CD1c-positive myeloid dendritic cell (primary cell): ENCODE measurements at regions not wholly inside any gene's neighbourhood (a gene's known extent, or its start where the extent isn't known, plus 50 kb on each side); places are given as distances from the start of the nearest gene placed in this dataset.
"Not testable (repeated sequence)": the region's sequence is repeated elsewhere in the genome, so short reads cannot be mapped to it uniquely, and the experiment has no call there.

Source experiments
- DNase-seq: peaks from one replicate; pipeline ENCODE4 v3.0.0-alpha.2; 2016; ENCODE audit errors: extremely low spot score

DNA sequence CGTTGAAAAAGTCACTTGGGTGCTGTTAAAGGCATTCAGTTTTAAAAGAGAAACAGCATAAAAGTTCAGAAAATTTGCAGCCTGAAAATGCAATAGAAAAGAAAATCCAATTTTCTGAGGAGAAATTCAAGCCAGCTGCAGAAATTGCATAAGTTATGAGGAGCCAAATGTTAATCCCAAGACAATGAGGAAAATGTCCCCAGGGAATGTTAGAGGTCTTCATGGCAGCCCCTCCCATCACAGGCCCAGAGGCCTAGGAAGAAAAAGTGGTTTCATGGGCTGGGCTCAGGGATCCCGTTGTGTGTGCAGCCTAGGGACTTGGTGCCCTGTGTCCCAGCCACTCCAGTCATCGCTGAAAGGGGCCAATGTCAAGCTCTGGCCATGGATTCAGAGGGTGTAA is 1055.6 kb downstream of the DIPK2A start:
- not testable (repeated sequence) for DNase-seq

DNA sequence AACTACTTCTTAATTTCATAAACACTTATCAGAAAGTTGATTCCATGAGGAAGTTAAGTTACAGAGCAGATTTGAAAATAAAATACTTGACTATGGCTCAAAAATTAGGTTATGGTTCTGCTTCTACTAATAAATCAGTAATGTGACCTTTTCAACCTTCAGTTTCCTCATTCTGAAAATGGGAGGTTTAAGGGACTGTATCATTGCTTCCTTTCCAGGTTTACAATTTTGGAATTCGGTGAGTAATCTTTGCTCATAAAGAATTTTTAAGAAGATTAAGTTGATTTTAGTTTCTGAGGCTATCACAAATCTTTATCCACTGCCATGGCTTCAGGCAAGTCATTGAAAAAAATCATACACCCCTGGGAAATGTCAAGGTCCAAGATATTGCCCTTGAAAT is 1061.2 kb downstream of the DIPK2A start:
- no peak for DNase-seq

DNA sequence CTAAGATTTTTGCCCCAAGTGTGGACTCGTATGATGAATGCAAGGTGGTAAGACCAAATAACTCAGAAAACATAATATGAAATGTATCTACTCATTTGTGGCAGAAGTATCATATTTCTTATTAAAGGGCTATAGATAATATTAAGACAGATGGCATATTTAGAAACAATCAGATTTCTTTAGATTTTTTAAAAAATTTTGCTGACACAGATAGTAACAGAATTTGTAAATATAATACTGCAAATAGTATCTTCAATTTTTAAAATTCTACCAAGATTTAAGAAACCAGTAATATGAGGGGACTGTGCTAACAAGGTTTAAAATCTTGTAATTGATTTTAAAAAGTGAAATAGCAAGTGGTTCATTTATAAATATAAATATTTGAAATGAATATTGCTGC is 1064.1 kb downstream of the DIPK2A start:
- no peak for DNase-seq

DNA sequence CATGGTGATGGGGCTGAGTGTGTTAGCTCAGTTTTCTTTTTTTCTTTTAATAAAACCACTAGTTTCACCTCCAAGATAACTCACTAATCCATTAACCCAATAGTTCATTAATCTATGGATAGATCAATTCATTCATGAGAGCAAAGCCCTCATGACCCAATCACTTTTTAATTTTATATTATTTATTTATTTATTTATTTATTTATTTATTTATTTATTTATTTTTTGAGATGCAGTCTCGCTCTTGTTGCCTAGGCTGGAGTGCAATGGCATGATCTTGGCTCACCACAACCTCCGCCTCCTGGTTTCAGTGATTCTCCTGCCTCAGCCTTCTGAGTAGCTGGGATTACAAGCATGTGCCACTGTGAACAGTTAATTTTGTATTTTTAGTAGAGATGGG is 1082.4 kb downstream of the DIPK2A start:
- not testable (repeated sequence) for DNase-seq

DNA sequence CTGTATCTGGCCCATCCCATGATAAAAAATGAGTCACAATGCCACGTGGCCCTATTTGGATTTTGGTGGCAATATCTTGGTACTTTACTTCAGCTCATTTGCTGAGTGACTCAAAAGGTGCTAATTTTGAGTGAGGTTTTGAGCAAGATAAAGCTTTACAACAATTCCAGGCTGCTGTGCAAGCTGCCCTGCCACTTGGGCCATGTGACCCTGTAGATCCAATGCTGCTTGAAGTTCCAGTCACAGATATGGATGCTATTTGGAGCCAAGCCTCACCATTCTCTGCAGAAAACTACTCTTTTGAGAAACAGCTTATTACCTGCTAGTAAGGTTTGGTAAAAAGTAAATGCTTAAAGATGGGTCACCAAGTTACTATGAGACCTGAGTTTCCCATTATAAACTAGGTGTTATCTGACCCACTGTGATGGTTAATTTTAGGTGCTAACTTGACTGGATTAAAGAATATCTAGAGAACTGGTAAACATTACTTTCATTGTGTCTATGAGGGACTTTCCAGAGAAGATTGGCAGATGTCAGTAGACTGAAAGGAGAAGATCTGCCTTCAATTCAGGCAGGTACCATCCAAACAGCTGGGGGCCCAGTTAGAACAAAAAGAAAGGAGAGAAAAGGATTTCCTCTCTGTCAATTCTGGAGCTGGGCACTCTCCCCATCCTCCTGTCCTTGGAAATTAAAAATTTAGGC is 1083.9 kb downstream of the DIPK2A start:
- no peak for DNase-seq

DNA sequence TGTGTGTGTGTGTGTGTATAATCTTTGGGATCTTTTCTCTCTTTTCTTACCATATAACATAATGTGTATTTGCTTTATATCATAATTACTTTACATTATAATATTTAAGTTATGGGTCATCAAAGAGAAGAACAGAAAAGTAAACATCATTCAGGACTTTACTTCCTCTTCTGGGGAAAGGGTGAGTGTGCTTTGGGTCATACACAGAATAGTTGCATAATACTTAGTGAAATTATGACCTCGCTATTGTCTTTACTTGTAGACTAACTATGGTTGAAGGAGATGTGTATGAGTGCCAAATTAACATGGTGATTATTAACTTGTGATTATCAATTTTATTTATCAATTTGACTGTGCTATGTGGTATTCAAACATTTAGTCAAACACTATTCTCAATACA is 1086.9 kb downstream of the DIPK2A start:
- DNase-seq: no peak

DNA sequence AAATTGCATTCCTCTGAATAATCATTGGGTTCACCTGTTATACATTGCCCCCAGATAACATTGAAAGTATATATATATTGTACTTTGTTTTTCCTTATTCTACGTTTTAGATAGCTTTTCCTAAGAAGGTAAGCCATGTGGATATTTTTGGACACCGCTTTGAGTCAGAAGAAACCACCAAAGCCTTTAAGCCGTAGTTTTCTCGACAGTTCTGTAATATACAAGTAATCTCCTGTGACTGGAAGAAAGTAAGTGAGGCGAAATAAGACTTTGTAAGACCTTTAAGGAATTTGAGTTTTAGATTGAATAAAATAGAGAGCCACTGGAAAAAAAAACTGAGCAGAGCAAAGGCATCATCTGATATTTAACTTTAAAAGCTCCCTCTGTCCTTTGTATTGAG is 1092.0 kb downstream of the DIPK2A start:
- DNase-seq: no peak

DNA sequence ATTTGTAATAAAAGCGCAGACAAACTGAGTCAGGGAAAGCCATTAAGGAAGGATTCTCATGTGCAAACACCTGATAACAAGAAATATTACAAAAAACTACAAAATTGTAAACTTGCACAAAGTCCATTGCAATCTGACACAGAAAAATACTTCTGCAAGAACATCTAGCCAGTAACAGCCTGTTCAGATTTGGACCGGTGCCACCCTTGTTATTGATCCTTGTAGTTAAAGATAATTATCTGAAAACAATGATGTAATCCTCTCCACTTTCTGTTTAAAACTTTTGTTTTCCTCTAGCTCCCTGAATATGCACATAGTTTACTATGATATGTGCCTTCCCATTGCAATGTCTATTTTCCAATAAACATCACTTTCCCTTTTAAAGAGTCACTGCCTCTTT is 1090.2 kb downstream of the PLOD2 start:
- no peak for DNase-seq

DNA sequence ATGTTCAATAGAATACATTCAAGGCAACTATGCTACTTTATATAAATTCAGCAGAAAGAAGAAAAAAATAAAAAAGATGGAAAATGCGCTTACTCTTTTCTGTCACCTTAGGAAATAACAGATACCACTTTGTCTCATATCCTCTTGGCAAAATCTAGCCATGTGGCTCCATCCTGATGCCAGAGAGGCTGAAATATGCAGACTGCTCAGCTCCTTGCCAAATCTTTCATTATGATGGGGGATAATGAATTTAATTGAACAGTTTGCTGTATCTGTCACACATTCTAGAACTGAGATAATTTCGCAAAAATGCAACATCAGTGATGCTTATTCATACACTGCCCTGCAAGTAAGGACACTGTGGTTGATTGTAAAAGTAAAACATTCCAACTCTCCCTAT is 1081.5 kb downstream of the PLOD2 start:
- DNase-seq: no peak

DNA sequence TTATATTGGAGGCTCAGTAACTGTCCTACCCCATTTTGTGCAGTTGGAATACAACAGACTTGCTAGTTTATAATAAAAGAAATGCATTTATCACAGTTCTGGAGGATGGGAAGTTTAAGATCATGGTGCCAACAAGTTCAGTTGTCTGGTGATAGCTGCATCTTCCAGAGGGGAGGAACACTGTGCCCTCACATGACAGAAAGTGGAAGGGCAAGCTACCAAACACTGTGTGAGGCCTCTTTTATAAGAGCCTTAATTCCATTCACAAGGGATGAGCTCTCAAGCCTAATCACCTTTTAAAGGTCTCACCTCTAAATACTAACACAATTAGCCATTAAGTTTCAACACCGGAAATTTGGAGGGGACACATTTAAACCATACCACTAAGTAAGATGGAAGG is 1073.9 kb downstream of the PLOD2 start:
- no peak for DNase-seq

DNA sequence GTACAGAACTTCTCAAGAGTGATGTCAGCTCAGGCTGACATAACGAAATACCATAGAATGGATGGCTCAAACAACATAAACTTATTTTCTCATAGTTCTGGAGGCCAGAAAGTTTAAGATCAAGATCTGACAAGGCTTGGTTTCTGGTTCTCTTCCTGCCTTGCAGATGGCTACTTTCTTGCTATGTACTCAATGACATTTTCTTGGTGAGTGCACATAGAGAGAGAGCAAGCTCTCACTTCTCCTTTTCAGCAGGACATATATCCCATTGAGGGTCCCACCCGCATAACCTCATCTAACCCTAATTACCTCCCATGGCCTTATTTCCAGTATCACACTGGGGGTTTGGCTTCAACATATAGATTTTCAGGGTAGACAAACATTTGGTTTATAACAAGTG is 1072.1 kb downstream of the PLOD2 start:
- DNase-seq: no peak

DNA sequence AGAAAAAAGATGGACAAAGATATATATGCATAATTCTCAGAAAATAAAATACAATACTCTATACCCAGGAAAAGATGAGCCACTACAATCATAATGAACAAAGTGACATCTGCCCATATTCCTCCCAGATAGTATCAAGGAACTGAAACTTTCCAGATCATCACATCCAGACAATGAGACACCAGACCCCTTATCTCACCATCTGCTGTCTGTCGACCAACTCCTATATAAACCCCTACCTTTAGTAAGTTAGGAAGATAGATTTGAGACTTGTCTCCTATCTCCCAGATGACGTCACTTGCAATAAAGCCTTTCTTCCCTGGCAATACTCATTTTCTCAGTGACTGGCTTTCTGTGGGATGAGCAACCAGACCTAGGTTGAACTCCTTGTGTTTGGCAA is 1071.6 kb downstream of the PLOD2 start:
- no peak for DNase-seq

DNA sequence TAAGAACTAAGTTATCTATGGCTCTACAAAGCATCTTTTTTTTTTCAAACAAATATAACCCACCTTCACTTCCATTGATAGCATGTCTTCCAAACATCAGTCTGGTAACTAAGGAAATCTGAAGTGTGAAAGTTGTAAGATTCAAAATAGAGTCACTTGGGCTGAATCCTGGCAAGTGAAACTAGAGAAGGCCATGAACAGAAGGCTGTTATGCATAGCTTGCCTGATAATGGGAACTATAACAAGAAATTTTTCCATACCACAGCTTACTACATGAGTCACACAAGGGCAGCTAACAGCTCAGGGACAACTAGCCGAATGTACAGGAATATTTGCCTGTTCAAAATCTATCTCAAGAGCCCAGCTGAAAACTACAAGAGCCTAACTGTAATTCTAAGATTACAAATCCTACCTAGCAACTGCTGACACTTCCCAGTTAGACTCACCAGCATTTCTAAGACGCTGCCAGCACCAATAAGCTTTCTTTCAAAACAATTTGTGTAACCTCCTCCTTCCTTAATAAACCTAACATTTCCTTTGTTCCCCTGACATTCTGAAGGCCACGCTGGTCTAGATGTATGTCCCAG is 1066.5 kb downstream of the PLOD2 start:
- peak; percentile 13 for DNase-seq

DNA sequence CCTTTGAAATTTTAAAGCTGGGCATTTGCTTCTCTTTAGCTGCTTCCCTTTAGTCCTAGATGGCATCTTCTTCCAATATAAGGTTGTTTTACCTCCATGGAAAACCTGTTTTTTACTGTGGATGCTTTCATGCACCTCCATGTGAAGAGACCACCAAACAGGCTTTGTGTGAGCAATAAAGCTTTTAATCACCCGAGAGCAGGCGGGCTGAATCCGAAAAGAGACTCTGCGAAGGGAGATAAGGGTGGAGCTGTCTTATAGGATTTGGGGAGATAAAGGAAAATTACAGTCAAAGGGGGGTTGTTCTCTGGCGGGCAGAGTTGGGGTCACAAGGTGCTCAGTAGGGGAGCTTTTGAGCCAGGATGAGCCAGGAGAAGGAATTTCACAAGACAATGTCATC is 1049.8 kb downstream of the PLOD2 start:
- DNase-seq: not testable (repeated sequence)

DNA sequence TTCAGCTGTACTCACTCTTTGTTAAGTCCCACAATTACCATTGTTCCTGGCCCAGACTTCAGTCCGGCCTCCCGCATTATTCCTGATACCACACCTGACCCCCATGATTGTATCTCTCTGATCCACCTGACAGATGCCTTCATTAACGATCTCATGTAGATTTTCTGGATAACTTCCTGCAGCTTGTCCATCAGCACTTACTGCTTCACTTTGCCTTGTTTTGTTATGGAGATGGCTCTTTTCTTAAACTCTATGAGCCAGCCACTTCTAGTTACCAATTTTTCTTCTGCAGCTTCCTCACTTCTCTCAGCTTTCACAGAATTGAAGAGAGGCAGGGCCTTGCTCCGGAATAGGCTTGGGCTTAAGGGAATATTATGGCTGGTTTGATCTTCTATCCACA is 1044.2 kb downstream of the PLOD2 start:
- DNase-seq: no peak

DNA sequence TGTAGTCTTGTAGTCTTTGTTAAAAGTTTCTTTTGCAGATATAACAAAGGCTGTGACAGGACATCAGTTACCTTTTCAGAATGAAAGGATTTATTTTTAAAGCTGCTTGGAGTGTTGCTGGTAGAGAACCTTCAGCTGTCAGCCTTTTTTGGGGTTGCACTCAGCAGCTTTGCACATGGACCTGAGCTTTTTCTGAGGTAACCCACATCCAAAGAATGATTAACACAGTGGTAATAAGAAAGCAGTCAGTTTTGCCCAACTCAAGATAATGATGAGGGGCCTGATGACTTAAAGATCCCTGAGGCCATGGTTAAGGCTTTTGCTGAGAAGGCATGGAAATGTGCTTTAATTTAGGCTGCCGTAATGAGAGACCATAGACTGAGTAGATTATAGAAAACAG is 1042.7 kb downstream of the PLOD2 start:
- no peak for DNase-seq

DNA sequence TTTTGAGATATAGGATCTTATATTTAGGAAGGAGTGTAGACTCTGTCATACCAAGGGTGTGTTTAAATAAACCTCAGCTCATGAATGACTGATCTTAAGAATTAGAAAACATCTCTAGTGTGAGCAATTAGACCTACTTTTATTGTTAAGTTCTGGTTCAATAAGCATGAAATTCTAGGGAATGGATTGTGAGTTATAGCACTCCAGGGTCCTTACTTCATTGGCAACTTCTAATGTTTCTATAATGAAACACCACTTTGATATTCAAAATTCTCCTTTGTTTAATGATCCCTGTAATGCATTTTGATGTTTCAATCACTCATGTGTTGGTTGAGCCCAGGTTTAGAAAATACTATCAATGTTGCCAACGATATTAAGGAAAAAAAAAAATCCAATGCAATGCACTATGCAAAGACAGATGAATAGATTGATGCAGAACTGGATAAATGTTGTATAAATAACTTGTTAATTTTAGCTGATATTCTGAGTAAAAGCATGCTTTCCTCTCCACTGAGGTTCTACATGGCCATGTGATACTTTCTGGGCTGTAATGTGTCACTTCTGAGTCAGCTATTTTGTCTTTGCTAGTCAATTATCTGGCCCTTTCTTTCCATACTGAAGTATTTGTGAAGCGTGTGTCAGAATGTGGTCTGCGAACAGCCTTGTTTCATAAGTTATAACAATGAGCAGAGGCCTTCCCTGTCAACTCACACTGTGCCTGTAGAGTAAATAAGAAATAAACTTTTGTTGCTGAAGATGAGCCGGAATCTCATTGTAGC is 1035.9 kb downstream of the PLOD2 start:
- DNase-seq: no peak

DNA sequence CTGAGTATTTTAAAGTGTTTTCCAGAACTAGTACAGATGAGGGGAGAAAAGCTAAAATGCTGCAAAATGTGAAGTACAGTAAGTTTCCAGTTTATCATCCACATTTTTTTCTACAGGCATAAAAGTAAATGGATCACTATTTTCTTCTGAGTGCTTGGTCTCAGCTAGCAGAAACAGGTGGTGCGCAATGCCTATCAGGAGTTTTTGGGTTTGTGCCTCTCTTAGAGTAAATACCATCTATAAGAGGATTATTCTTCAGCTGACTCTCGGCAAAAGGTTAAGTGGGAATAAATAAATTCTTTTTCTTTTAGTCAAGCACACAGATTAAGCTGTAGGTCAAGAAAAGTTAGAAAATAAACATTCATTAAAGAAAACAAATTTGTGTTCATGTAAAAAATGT is 1027.7 kb downstream of the PLOD2 start:
- DNase-seq: no peak

DNA sequence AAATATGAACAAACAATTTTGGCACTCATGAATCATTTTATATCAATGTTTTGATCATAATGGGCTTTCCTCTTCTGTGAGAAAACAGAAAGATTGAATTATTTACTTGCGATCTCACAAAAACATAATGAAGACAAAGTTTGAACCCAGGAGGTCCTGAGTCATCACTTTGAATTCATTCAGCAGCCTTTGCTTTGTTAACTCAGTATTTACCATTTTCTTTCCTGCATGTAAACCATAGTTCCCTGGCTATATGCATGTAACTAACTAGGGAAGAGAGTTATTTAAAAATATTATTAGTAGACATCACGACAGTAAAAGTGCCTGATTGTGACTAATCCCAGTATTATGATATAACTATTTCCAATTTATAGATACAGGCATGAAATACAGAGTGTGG is 1026.2 kb downstream of the PLOD2 start:
- no peak for DNase-seq

DNA sequence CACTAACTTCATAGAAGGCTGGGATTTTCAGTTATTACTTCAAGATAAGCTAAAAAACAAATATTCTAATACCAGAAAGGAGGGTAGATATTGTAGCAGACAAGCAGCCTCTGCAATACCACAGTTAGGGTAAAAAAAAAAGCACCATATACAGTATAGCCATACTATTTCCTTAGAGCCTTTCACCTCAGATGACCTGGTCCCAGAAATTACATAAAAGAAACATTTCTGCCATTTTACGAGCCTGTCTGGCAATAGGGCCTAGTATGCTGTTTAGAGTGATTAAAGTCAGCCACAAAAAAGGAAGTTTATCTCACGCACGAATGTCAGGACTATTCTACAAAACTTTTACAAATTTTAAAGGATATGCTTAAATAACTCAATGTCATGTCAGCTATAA is 1016.6 kb downstream of the PLOD2 start:
- no peak for DNase-seq

DNA sequence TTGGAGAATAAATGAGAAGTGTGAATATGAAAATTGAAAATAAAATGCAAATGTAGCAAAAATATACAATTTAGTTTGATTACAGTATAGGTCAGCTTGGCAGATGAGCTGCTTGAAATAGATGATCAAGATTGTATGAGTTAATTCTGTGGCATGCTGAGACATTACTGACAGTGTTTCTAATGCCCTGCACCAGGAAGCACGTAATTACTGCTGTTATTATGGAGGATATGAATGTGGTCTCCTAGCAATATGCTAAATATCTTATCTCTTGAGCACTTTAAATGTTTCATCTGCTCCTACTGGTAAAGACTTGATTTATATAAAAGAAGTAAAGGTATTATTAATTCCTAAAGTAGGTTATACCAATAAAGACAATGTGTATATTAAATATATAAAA is 1015.5 kb downstream of the PLOD2 start:
- no peak for DNase-seq

DNA sequence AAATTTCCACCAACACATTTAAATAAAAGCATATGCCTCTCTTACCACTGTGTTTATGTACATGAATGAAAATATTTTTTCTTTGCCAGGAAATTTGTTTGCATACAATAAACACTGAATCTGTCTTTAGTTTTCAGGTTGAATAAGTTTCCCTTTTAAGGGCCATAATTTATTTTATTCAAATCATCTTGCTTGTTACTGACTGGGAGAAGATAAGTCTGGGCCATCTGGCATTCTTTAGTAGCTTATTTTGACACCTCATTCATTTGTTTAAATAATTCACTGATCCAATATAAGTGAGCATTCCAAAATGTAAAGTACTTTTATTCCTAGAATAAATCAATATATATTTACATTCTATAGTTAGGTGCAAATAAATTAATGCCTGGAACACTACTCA is 1001.3 kb downstream of the PLOD2 start:
- DNase-seq: no peak

DNA sequence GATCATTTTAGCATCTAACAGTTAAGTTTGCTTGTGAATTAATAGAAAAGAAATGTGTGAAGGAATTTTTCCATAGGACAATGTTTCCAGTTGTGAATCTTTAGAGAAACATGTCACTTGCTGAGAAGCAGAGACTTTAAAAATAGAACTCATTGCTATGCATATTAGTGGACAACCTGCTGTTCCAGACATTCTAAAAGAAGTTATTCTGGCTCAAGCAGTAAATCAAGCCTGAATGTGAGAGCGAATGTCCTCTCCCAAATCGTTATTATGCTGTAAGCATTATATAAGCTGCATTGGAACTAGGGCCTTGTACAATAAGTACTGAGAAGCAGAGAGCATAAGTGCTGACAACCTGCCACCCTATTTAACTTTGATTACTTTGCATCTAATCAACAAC is 990.9 kb downstream of the PLOD2 start:
- no peak for DNase-seq
